HepG2 (cell line): ENCODE measurements at regions not wholly inside any gene's neighbourhood (a gene's known extent, or its start where the extent isn't known, plus 50 kb on each side); places are given as distances from the start of the nearest gene placed in this dataset.

Source experiments
- ATAC-seq: fragments of 200-7000 bp; cut with Tn5 transposase; 3 replicates; pipeline ENCODE4 v1.9.1; 2020; ENCODE audit warnings: mild to moderate bottlenecking, moderate library complexity
- BruUV-seq: library from RNA; stranded (reverse); fragments of 400-500 nt; replicated peaks from 2 replicates; lab custom pipeline; 2021; lab: Mats Ljungman, UMichigan
- CTCF ChIA-PET: fragments of 300-600 bp; formaldehyde crosslinking; extraction: SDS; loops from one replicate; lab custom pipeline; 2021; ENCODE audit warnings: low total read pairs, inconsistent platforms, low intra/inter-chr PET ratio; lab: Yijun Ruan, JAX
- POLR2A ChIA-PET: fragments of 350-600 bp; sonication (Branson Sonifier 250); formaldehyde crosslinking; loops from one replicate; lab custom pipeline; 2020; ENCODE audit warnings: antibody characterized with exemption, inconsistent platforms; lab: Yijun Ruan, JAX
- DNase-seq: peaks from one replicate; pipeline ENCODE4 v3.0.0-alpha.2; 2015; ENCODE audit warnings: low spot score
- FAIRE-seq: peaks from 3 replicates; lab custom pipeline; 2011; peaks lifted over from hg19 to GRCh38; lab: Jason Lieb, UNC
- H2AFZ ChIP-seq: one replicate; pipeline ENCODE4 v1.6.1; 2011; ENCODE audit warnings: low read length, inconsistent platforms
- H3K27ac ChIP-seq: fragments of 300-600 bp; 3 replicates; pipeline ENCODE4 v1.8.0; 2011; ENCODE audit warnings: mixed run types, mild to moderate bottlenecking, mixed read lengths, low read length, inconsistent platforms; ENCODE audit not compliant: insufficient read depth; ENCODE audit errors: extremely low read length
- H3K27me3 ChIP-seq, 2 experiments: fragments of 200-600 bp in 1 of 2; 2 replicates in 1 of 2; 3 replicates in 1 of 2; pipeline versions ENCODE4 v1.6.0 to v1.8.0; 2011; ENCODE audit warnings: low read length in 2 of 2, mild to moderate bottlenecking in 2 of 2, moderate library complexity in 2 of 2, inconsistent platforms in 1 of 2; ENCODE audit not compliant: insufficient read depth in 2 of 2, control insufficient read depth in 1 of 2
- H3K36me3 ChIP-seq, 2 experiments: fragments of 200-600 bp in 1 of 2; replicated peaks in 1 of 2; 2 replicates in 1 of 2; 3 replicates in 1 of 2; pipeline versions ENCODE4 v1.5.1 to v1.8.0; 2011; ENCODE audit warnings: low read length in 2 of 2, inconsistent platforms in 1 of 2; ENCODE audit not compliant: insufficient read depth in 2 of 2, control insufficient read depth in 1 of 2
- H3K4me1 ChIP-seq: 2 replicates; pipeline ENCODE4 v1.5.1; 2012; ENCODE audit warnings: low read length, inconsistent platforms; ENCODE audit not compliant: insufficient read depth
- H3K4me2 ChIP-seq: 2 replicates; pipeline ENCODE4 v1.6.0; 2011; ENCODE audit warnings: low read depth, low read length, inconsistent platforms
- H3K4me3 ChIP-seq, 3 experiments: fragments of 200-600 bp in 1 of 3; sonication (generic), shearing (Covaris generic) in 1 of 3; replicated peaks in 1 of 3; 2 replicates each; pipeline ENCODE4 v1.5.1; 2011 to 2016; ENCODE audit warnings: low read length in 3 of 3, inconsistent platforms in 2 of 3, low read depth in 2 of 3, mild to moderate bottlenecking in 2 of 3, control low read depth in 1 of 3, mixed read lengths in 1 of 3; ENCODE audit not compliant: insufficient read depth in 1 of 3
- H3K79me2 ChIP-seq: one replicate; pipeline ENCODE4 v1.6.1; 2011; ENCODE audit warnings: low read length, inconsistent platforms; ENCODE audit not compliant: insufficient read depth
- H3K9ac ChIP-seq: 2 replicates; pipeline ENCODE4 v1.6.0; 2011; ENCODE audit warnings: mild to moderate bottlenecking, low read depth, low read length, inconsistent platforms; ENCODE audit not compliant: insufficient read depth
- H3K9me3 ChIP-seq: 2 replicates; pipeline ENCODE4 v1.5.1; 2012; ENCODE audit warnings: mild to moderate bottlenecking, low read length
- H4K20me1 ChIP-seq: 2 replicates; pipeline ENCODE4 v1.6.0; 2011; ENCODE audit warnings: inconsistent platforms, mild to moderate bottlenecking, low read length, moderate library complexity; ENCODE audit not compliant: insufficient read depth
- ATF7 ChIP-seq, 2 experiments: fragments of 450-650 bp in 1 of 2; sonication (generic) in 1 of 2; formaldehyde crosslinking in 1 of 2; IDR thresholded peaks; 2 replicates each; pipeline versions ENCODE4 v1.4.0 to v1.6.1; 2016 to 2020; ENCODE audit warnings: antibody characterized with exemption in 1 of 2, mild to moderate bottlenecking in 1 of 2, missing genetic modification reagents in 1 of 2
- CC2D1A ChIP-seq: sonication (generic); formaldehyde crosslinking; IDR thresholded peaks from 2 replicates; pipeline ENCODE4 v1.8.1; 2023; ENCODE audit warnings: mild to moderate bottlenecking, missing genetic modification reagents
- CCAR2 ChIP-seq: fragments of 200-400 bp; formaldehyde crosslinking; optimal IDR thresholded peaks from 2 replicates; pipeline ENCODE3; 2018; ENCODE audit warnings: low read depth, mild to moderate bottlenecking, low read length, moderate library complexity
- CREB1 ChIP-seq, 2 experiments: fragments of 450-650 bp in 1 of 2; IDR thresholded peaks; 2 replicates each; pipeline ENCODE4 v1.6.1; 2016 to 2017; ENCODE audit warnings: control low read depth in 1 of 2, mild to moderate bottlenecking in 1 of 2, missing compliant biosample characterization in 1 of 2, missing genetic modification characterization in 1 of 2
- NCOA1 ChIP-seq: sonication (generic); formaldehyde crosslinking; IDR thresholded peaks from 2 replicates; pipeline ENCODE4 v1.9.0; 2021; ENCODE audit warnings: missing genetic modification reagents
- NRL ChIP-seq: sonication (generic); formaldehyde crosslinking; IDR thresholded peaks from 2 replicates; pipeline ENCODE4 v1.5.0; 2020; ENCODE audit warnings: missing genetic modification reagents, mild to moderate bottlenecking, moderate library complexity, borderline replicate concordance
- SMAD1 ChIP-seq: sonication (generic); formaldehyde crosslinking; IDR thresholded peaks from 2 replicates; pipeline ENCODE4 v1.4.0; 2020; ENCODE audit warnings: missing genetic modification reagents, low read depth, mild to moderate bottlenecking, borderline replicate concordance
- ZSCAN31 ChIP-seq: sonication (generic); formaldehyde crosslinking; IDR thresholded peaks from 2 replicates; pipeline ENCODE4 v1.5.0; 2020; ENCODE audit warnings: low read depth, mild to moderate bottlenecking, missing genetic modification reagents
- WGBS: methylation state at CpG from one replicate; pipeline ENCODE4 v1.1.6; 2017; ENCODE audit warnings: low lambda C conversion rate; 5-methylcytosine and 5-hydroxymethylcytosine counted together
- in situ Hi-C: cut with HindIII; loops from 2 replicates; pipeline ENCODE4 v1.10.0; 2017; ENCODE audit warnings: low pct_unique_long_range_greater_than_20kb; ENCODE audit not compliant: extremely low pct_ligation_motif_present
- intact Hi-C: fragments of 100-400 bp; cut with micrococcal nuclease; formaldehyde crosslinking; loops from one replicate; pipeline ENCODE4 v1.10.0; 2022; ENCODE audit not compliant: unreplicated experiment
- TF ChIP-seq, protein P1 (sequence below): sonication (generic); formaldehyde crosslinking; IDR thresholded peaks from 2 replicates; pipeline ENCODE4 v1.8.1; 2023; ENCODE audit warnings: mild to moderate bottlenecking, inconsistent platforms, moderate library complexity, missing genetic modification reagents, borderline replicate concordance
- TF ChIP-seq, protein P2 (sequence below): IDR thresholded peaks from 2 replicates; pipeline ENCODE4 v1.6.1; 2016; ENCODE audit warnings: mild to moderate bottlenecking
- TF ChIP-seq, protein P3 (sequence below): sonication (generic); formaldehyde crosslinking; IDR thresholded peaks from 2 replicates; pipeline ENCODE4 v1.4.0; 2020; ENCODE audit warnings: missing genetic modification reagents, borderline replicate concordance

DNA sequence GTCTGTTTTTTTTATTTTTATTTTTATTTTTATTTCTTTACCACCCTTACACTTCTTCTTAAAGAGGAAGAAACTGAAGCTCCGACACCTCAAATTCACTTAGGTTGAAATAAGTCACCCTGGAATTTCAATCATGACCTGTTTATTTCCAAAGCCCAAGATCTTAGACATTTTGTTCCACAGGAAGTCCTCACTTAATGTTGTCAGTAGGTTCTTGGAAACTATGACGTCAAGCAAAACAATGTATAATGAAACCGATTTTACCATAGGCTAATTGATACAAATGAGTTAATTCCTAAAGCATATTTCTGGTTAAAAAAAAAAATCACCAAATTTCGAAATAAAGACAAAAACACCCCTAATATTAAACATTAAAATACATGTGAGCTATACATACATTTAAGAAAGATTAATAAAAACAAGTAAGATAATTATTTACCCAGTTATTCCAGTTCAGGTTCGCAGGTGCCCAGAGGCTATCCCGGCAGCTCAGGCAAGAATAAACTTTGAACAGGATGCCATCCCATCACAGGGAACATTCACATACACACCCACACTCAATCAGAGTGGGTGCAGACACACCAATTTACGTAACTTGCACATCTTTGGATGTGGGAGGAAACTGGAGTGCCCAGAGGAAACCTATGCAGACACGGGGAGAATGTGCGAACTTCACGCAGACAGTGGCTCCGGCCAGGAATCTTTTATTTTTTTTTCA, 391.0 kb downstream of the RAP2B start:
- no peak for DNase-seq
- H4K20me1 ChIP-seq = no peaks in the 10 kb centered on the region
- no peaks in the 10 kb centered on the region for H3K27me3 ChIP-seq
- H3K9me3 ChIP-seq = no peaks in the 10 kb centered on the region
- no peak overlapping the region for H3K27ac ChIP-seq
- no peak for ATAC-seq
- H3K4me1 ChIP-seq = no peaks in the 10 kb centered on the region
- no peak overlapping the region for H3K9ac ChIP-seq
- H3K36me3 ChIP-seq = no peaks in the 10 kb centered on the region
- 26% methylated on average over 11 of the region's 11 CpGs for WGBS
- no TSS peak for BruUV-seq
- no peak for FAIRE-seq
- H3K79me2 ChIP-seq = no peaks in the 10 kb centered on the region
- H3K4me3 ChIP-seq = no peak overlapping the region
- ChIA-PET CTCF (no interaction called here), POLR2A (no interaction called here)
- in situ Hi-C loops = no loop called here
- H3K4me2 ChIP-seq = no peak overlapping the region
- no peak overlapping the region for H2AFZ ChIP-seq
- intact Hi-C loops = no loop called here
- TF ChIP-seq, protein P1, sequence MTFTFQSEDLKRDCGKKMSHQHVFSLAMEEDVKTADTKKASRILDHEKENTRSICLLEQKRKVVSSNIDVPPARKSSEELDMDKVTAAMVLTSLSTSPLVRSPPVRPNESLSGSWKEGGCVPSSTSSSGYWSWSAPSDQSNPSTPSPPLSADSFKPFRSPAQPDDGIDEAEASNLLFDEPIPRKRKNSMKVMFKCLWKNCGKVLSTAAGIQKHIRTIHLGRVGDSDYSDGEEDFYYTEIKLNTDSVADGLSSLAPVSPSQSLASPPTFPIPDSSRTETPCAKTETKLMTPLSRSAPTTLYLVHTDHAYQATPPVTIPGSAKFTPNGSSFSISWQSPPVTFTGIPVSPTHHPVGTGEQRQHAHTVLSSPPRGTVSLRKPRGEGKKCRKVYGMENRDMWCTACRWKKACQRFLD (CRISPR knock-in tag) = no peak
- TF ChIP-seq, protein P2, sequence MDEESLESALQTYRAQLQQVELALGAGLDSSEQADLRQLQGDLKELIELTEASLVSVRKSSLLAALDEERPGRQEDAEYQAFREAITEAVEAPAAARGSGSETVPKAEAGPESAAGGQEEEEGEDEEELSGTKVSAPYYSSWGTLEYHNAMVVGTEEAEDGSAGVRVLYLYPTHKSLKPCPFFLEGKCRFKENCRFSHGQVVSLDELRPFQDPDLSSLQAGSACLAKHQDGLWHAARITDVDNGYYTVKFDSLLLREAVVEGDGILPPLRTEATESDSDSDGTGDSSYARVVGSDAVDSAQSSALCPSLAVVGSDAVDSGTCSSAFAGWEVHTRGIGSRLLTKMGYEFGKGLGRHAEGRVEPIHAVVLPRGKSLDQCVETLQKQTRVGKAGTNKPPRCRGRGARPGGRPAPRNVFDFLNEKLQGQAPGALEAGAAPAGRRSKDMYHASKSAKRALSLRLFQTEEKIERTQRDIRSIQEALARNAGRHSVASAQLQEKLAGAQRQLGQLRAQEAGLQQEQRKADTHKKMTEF (CRISPR knock-in tag) = no peak
- TF ChIP-seq ZSCAN31 (CRISPR knock-in tag) = no peak
- TF ChIP-seq CC2D1A (CRISPR knock-in tag) = no peak
- no peak for TF ChIP-seq NRL (CRISPR knock-in tag)
- TF ChIP-seq ATF7 (IDR thresholded peaks at IDR 0.05) = peak; percentile 63
- no peak for TF ChIP-seq ATF7 (CRISPR knock-in tag; IDR thresholded peaks at IDR 0.05)
- no peak for TF ChIP-seq SMAD1
- TF ChIP-seq NCOA1 (CRISPR knock-in tag) = no peak
- TF ChIP-seq CCAR2 = no peak
- TF ChIP-seq, protein P3, sequence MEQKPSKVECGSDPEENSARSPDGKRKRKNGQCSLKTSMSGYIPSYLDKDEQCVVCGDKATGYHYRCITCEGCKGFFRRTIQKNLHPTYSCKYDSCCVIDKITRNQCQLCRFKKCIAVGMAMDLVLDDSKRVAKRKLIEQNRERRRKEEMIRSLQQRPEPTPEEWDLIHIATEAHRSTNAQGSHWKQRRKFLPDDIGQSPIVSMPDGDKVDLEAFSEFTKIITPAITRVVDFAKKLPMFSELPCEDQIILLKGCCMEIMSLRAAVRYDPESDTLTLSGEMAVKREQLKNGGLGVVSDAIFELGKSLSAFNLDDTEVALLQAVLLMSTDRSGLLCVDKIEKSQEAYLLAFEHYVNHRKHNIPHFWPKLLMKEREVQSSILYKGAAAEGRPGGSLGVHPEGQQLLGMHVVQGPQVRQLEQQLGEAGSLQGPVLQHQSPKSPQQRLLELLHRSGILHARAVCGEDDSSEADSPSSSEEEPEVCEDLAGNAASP (CRISPR knock-in tag) = no peak
- peak; percentile 74 for TF ChIP-seq CREB1 (IDR thresholded peaks at IDR 0.05)
- no peak for TF ChIP-seq CREB1 (CRISPR knock-in tag; IDR thresholded peaks at IDR 0.05)
